HG02678 (cell line): ENCODE measurements at regions not wholly inside any gene's neighbourhood (a gene's known extent, or its start where the extent isn't known, plus 50 kb on each side); places are given as distances from the start of the nearest gene placed in this dataset.
"Not testable (repeated sequence)": the region's sequence is repeated elsewhere in the genome, so short reads cannot be mapped to it uniquely, and the experiment has no call there.

ENCODE experiments used
- ATAC-seq: cut with Tn5 transposase; IDR thresholded peaks from one replicate; pipeline ENCODE4 v1.9.1; 2021; ENCODE audit warnings: mild to moderate bottlenecking, moderate library complexity; ENCODE audit not compliant: unreplicated experiment

GRCh38 chr13:81146576-81146975 is 805.6 kb upstream of the SPRY2 start:
- not testable (repeated sequence) for ATAC-seq

- no peak for ATAC-seq
Measured at GRCh38 chr13:81142306-81142999, 801.5 kb upstream of the SPRY2 start.

GRCh38 chr13:81140675-81141074 is 799.7 kb upstream of the SPRY2 start:
- ATAC-seq = no peak

GRCh38 chr13:81139987-81140386 is 799.1 kb upstream of the SPRY2 start:
- no peak for ATAC-seq

GRCh38 chr13:81138353-81138980 is 797.5 kb upstream of the SPRY2 start:
- no peak for ATAC-seq

- no peak for ATAC-seq
Measured at GRCh38 chr13:81133066-81133465, 792.1 kb upstream of the SPRY2 start.

- ATAC-seq = no peak
Measured at GRCh38 chr13:81117416-81117815, 776.5 kb upstream of the SPRY2 start.

- no peak for ATAC-seq
Measured at GRCh38 chr13:81116461-81117282, 775.7 kb upstream of the SPRY2 start.

GRCh38 chr13:81109026-81109425 is 768.1 kb upstream of the SPRY2 start:
- no peak for ATAC-seq

- ATAC-seq = no peak
Measured at GRCh38 chr13:81106348-81106747, 765.4 kb upstream of the SPRY2 start.

- ATAC-seq = no peak
Measured at GRCh38 chr13:81104035-81104715, 763.2 kb upstream of the SPRY2 start.

- not testable (repeated sequence) for ATAC-seq
Measured at GRCh38 chr13:81102066-81102465, 761.1 kb upstream of the SPRY2 start.

GRCh38 chr13:81089371-81090157 is 748.6 kb upstream of the SPRY2 start:
- no peak for ATAC-seq

- no peak for ATAC-seq
Measured at GRCh38 chr13:81080911-81081454, 740.1 kb upstream of the SPRY2 start.

GRCh38 chr13:81078048-81078447 is 737.1 kb upstream of the SPRY2 start:
- ATAC-seq = no peak

- not testable (repeated sequence) for ATAC-seq
Measured at GRCh38 chr13:81069822-81070221, 728.9 kb upstream of the SPRY2 start.

GRCh38 chr13:81058916-81059290 is 718.0 kb upstream of the SPRY2 start:
- ATAC-seq = no peak

- ATAC-seq = no peak
Measured at GRCh38 chr13:81058211-81058915, 717.4 kb upstream of the SPRY2 start.

- ATAC-seq = no peak
Measured at GRCh38 chr13:81051873-81052272, 710.9 kb upstream of the SPRY2 start.

GRCh38 chr13:81048026-81048461 is 707.1 kb upstream of the SPRY2 start:
- no peak for ATAC-seq
